Glutamatergic neuron (in vitro differentiated cells): ENCODE measurements at regions not wholly inside any gene's neighbourhood (a gene's known extent, or its start where the extent isn't known, plus 50 kb on each side); places are given as distances from the start of the nearest gene placed in this dataset.

ENCODE experiments used
- DNase-seq: peaks from one replicate; pipeline ENCODE4 v3.0.0; 2022
- H3K27ac Mint-ChIP-seq: one replicate; pipeline ENCODE4 v1.8.0; 2020; ENCODE audit warnings: mild to moderate bottlenecking, mixed read lengths, inconsistent platforms; ENCODE audit not compliant: unreplicated experiment
- H3K27me3 Mint-ChIP-seq: one replicate; pipeline ENCODE4 v1.8.0; 2020; ENCODE audit warnings: mild to moderate bottlenecking, moderate library complexity, mixed read lengths, inconsistent platforms; ENCODE audit not compliant: unreplicated experiment
- H3K36me3 Mint-ChIP-seq: one replicate; pipeline ENCODE4 v1.8.0; 2020; ENCODE audit warnings: mild to moderate bottlenecking, mixed read lengths, inconsistent platforms; ENCODE audit not compliant: unreplicated experiment
- H3K4me1 Mint-ChIP-seq: one replicate; pipeline ENCODE4 v1.8.0; 2020; ENCODE audit warnings: mild to moderate bottlenecking, low read depth, mixed read lengths, inconsistent platforms; ENCODE audit not compliant: unreplicated experiment
- H3K4me3 Mint-ChIP-seq: one replicate; pipeline ENCODE4 v1.8.0; 2020; ENCODE audit warnings: mild to moderate bottlenecking, mixed read lengths, inconsistent platforms; ENCODE audit not compliant: unreplicated experiment
- H3K9me3 Mint-ChIP-seq: one replicate; pipeline ENCODE4 v1.8.0; 2020; ENCODE audit warnings: mild to moderate bottlenecking, moderate library complexity, mixed read lengths, inconsistent platforms; ENCODE audit not compliant: unreplicated experiment
- TF ChIP-seq, protein P1 (sequence below): fragments of 200-600 bp; sonication (generic); IDR thresholded peaks from one replicate; pipeline ENCODE4 v1.5.0; 2021; ENCODE audit not compliant: partially characterized antibody, unreplicated experiment

DNA sequence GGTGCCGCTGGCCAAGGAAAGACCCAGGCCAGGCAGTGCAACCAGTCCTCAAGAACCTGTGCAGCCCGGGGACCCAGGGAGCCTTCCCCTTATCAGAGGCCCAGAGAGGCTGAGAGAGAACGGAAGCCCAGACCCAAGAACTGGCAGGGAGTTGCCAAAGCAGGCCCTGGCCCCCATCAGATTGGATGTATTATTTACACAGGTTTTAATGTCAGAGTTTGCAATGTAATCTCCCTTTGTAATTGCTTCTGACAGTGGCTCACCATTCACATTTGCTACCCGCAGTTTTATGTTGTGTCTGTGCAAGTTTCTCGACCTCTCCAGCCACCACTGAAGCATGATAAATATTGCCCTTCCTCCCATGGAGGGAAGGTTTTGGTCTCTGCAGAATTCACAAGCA lies 660.9 kb downstream of the LIG4 start:
- Mint-ChIP-seq H3K9me3 (peaks cover 2% of the 10 kb centered on the region), H3K27me3 (no peaks in the 10 kb centered on the region), H3K4me1 (peaks cover 2% of the 10 kb centered on the region), H3K36me3 (no peaks in the 10 kb centered on the region), H3K27ac (no peak overlapping the region), H3K4me3 (no peak overlapping the region)
- TF ChIP-seq, protein P1, sequence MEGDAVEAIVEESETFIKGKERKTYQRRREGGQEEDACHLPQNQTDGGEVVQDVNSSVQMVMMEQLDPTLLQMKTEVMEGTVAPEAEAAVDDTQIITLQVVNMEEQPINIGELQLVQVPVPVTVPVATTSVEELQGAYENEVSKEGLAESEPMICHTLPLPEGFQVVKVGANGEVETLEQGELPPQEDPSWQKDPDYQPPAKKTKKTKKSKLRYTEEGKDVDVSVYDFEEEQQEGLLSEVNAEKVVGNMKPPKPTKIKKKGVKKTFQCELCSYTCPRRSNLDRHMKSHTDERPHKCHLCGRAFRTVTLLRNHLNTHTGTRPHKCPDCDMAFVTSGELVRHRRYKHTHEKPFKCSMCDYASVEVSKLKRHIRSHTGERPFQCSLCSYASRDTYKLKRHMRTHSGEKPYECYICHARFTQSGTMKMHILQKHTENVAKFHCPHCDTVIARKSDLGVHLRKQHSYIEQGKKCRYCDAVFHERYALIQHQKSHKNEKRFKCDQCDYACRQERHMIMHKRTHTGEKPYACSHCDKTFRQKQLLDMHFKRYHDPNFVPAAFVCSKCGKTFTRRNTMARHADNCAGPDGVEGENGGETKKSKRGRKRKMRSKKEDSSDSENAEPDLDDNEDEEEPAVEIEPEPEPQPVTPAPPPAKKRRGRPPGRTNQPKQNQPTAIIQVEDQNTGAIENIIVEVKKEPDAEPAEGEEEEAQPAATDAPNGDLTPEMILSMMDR: no peak
- DNase-seq: peak; percentile 18

DNA sequence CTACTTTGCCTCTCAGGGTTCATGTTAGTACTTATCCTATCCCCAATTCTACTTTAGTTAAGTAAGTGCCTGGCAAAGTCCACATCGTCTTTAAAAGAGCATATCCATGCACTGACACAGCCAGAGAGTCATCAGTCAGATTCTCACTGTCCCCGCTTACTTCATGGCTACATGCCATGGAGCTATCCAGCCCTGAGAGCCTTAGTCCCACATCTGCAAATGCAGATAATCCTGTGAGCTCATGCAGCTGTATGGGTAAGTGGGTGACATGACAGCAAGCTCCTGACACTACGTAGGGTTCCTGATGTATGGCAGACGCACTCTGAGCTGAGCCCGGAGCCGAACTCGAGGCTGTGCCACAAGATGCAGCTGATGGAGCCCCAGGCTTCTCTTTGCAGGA lies 661.5 kb downstream of the LIG4 start:
- H3K27ac Mint-ChIP-seq: no peak overlapping the region
- H3K9me3 Mint-ChIP-seq: peaks cover 2% of the 10 kb centered on the region
- DNase-seq: no peak
- no peak overlapping the region for H3K4me3 Mint-ChIP-seq
- peaks cover 2% of the 10 kb centered on the region for H3K4me1 Mint-ChIP-seq
- TF ChIP-seq, protein P1: no peak
- no peaks in the 10 kb centered on the region for H3K36me3 Mint-ChIP-seq
- H3K27me3 Mint-ChIP-seq: no peaks in the 10 kb centered on the region

DNA sequence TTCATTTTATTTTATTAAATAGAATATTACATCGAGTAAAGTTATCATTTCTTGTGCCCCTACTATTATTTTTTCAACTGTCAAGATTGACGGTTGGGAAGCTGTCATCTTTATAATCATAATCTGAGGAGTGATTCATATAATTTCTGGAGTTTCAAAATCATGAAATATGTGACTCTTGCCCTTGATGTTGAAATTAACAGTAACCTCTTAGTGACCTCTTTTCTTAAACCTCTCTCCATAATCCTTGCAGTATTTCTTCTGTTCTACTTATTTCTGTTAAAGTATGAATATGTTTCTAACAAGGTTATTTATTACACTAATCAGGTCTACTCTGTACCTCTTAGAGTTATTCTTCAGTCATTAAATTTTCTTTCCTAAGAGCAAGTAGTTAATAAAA lies 663.8 kb downstream of the LIG4 start:
- no peak overlapping the region for H3K27ac Mint-ChIP-seq
- DNase-seq: no peak
- no peaks in the 10 kb centered on the region for H3K27me3 Mint-ChIP-seq
- H3K4me1 Mint-ChIP-seq: peaks cover 2% of the 10 kb centered on the region
- no peak overlapping the region for H3K4me3 Mint-ChIP-seq
- H3K36me3 Mint-ChIP-seq: no peaks in the 10 kb centered on the region
- H3K9me3 Mint-ChIP-seq: no peaks in the 10 kb centered on the region
- TF ChIP-seq, protein P1: no peak

DNA sequence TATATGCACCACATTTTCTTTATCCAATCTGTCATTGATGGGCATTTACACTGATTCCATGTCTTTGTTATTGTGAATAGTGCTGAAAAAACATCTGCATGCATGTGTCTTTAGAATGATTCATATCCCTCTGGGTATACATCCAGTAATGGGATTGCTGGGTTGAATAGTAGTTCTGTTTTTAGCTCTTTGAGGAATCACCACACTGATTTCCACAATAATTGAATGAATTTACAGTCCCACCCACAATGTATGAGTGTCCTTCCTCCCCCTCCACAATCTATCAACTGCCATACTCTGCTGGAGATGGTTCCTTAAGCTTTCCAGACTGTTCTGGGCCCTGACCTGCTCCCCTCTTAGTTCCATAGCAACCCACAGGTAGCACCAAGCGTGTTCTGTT lies 667.0 kb downstream of the LIG4 start:
- H3K27ac Mint-ChIP-seq: no peak overlapping the region
- H3K4me1 Mint-ChIP-seq: peaks cover 2% of the 10 kb centered on the region
- H3K36me3 Mint-ChIP-seq: no peaks in the 10 kb centered on the region

DNA sequence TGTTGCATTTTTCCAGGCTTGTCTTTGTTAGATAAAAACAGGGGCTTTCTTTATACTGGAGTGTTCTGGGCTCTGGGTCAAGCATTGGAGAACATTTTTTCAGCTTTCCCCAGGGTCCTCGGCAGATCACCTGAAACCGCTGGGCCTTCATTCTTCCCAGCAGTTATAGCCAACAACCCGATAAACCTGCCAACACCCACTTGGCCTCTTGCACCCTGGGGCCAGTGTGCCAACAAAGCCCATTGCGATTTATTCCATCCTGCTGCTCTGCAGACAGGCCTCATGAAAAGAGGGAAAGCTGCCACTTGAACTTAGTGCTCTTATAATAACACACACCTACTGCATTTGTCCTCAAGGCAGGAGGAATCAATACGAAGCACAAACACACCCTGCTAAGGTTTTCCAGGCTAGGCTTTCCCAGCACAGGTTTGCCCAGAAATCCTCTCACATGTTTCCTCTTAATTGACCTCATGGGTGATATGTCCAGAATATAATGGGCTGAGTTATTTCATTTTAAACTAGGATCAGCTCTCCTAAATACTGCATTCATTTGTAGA lies 669.3 kb downstream of the LIG4 start:
- Mint-ChIP-seq H3K27me3 (no peaks in the 10 kb centered on the region), H3K36me3 (no peaks in the 10 kb centered on the region), H3K4me3 (no peak overlapping the region), H3K4me1 (peaks cover 2% of the 10 kb centered on the region), H3K9me3 (no peaks in the 10 kb centered on the region), H3K27ac (no peak overlapping the region)
- DNase-seq: no peak
- TF ChIP-seq, protein P1: no peak

More for the DNA sequence above, 667.0 kb downstream of the LIG4 start:
- Mint-ChIP-seq H3K4me3 (no peak overlapping the region), H3K27me3 (no peaks in the 10 kb centered on the region), H3K9me3 (no peaks in the 10 kb centered on the region)
- no peak for DNase-seq
- TF ChIP-seq, protein P1: no peak
